Naive B cell (primary cell): ENCODE measurements at regions not wholly inside any gene's neighbourhood (a gene's known extent, or its start where the extent isn't known, plus 50 kb on each side); places are given as distances from the start of the nearest gene placed in this dataset.
A peak's percentile ranks its signal among the peaks of the same experiment; 100 is the strongest.
"Not testable (repeated sequence)": the region's sequence is repeated elsewhere in the genome, so short reads cannot be mapped to it uniquely, and the experiment has no call there.

Experiments used
- ATAC-seq, 2 donors: fragments of 150-1000 bp; cut with Tn5 transposase; 2 replicates each; pipeline ENCODE4 v1.10.0; 2021; ENCODE audit warnings: low read depth in 2 of 2, mild to moderate bottlenecking in 2 of 2, moderate library complexity in 2 of 2
- DNase-seq: peaks from one replicate; pipeline ENCODE4 v3.0.0; 2022
- H3K27ac Mint-ChIP-seq, 6 donors: one replicate each; pipeline ENCODE4 v1.8.0; 2020 to 2022; ENCODE audit warnings: mild to moderate bottlenecking in 6 of 6, mixed read lengths in 6 of 6, moderate library complexity in 5 of 6, inconsistent platforms in 2 of 6
- H3K27me3 Mint-ChIP-seq, 3 donors: one replicate each; pipeline ENCODE4 v1.8.0; 2021 to 2022; ENCODE audit warnings: mixed read lengths in 3 of 3, mild to moderate bottlenecking in 1 of 3
- H3K36me3 Mint-ChIP-seq, 2 donors: one replicate each; pipeline ENCODE4 v1.8.0; 2020 to 2022; ENCODE audit warnings: mixed read lengths in 2 of 2, inconsistent platforms in 1 of 2, mild to moderate bottlenecking in 1 of 2
- H3K4me1 Mint-ChIP-seq, 3 donors: one replicate each; pipeline ENCODE4 v1.8.0; 2020 to 2022; ENCODE audit warnings: mixed read lengths in 3 of 3, inconsistent platforms in 1 of 3, mild to moderate bottlenecking in 1 of 3, moderate library complexity in 1 of 3
- H3K4me3 Mint-ChIP-seq, 8 donors: one replicate each; pipeline ENCODE4 v1.8.0; 2020 to 2022; ENCODE audit warnings: mild to moderate bottlenecking in 8 of 8, mixed read lengths in 8 of 8, moderate library complexity in 8 of 8, inconsistent platforms in 2 of 8
- H3K9me3 Mint-ChIP-seq, 7 donors: one replicate each; pipeline ENCODE4 v1.8.0; 2020 to 2022; ENCODE audit warnings: mixed read lengths in 7 of 7, mild to moderate bottlenecking in 5 of 7, inconsistent platforms in 2 of 7, moderate library complexity in 1 of 7

- DNase-seq (no peak), ATAC-seq (no peak)
- Mint-ChIP-seq H3K36me3 (no peaks in the 10 kb centered on the region), H3K4me3 (no peak overlapping the region), H3K27ac (no peak overlapping the region), H3K4me1 (no peaks in the 10 kb centered on the region), H3K27me3 (peaks cover 9 to 17% (median 13%) of the 10 kb centered on the region in 3 donors), H3K9me3 (peaks cover 0 to 24% (median 13%) of the 10 kb centered on the region in 7 donors)
These were observed 50.5 kb upstream of the OTOS start for GRCh38 chr2:240191001-240191400.

DNA sequence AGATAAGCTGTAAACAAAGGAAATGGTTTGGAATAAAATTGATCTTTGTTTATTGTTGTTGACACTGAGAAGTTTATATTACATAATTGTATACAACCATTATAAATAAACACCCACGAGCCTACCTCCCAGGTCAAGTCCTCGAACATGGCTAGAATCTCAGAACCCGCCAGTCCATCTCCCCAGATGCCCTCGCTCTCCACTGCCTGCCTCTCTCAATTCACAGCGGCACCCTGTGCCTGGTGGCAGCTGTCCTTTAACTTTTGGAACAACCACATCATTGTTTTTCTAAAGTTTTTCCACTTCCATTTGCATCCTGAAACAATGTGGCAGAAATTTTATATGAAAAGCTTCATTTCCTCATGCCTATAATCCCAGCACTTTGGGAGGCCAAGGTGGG is 52.2 kb upstream of the OTOS start:
- Mint-ChIP-seq H3K4me1 (no peaks in the 10 kb centered on the region), H3K27ac (no peak overlapping the region), H3K36me3 (no peaks in the 10 kb centered on the region), H3K4me3 (no peak overlapping the region), H3K9me3 (peaks cover 0 to 14% (median 10%) of the 10 kb centered on the region in 7 donors), H3K27me3 (peaks cover 5 to 11% (median 9%) of the 10 kb centered on the region in 3 donors)
- DNase-seq (no peak), ATAC-seq (no peak)

DNA sequence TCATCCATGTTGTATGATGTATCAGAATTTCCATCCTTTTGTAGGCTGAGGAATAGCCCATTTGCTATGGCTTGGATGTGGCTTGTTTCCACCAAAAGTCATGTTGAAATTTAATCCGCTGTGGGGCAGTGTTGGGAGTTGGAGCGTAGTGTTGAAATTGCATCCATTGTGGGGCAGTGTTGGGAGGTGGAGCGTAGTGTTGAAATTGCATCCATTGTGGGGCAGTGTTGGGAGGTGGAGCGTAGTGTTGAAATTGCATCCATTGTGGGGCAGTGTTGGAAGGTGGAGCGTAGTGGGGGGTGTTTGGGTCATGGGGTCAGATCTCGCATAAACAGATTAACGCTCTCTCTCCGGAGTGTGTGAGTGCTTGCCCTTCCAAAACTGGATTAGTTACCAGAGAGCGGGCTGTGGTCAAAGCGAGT is 53.9 kb upstream of the OTOS start:
- DNase-seq, H3K9me3 Mint-ChIP-seq, H3K27ac Mint-ChIP-seq, ATAC-seq, H3K4me1 Mint-ChIP-seq, H3K4me3 Mint-ChIP-seq, H3K36me3 Mint-ChIP-seq: not testable (repeated sequence)
- peaks cover 5 to 11% (median 9%) of the 10 kb centered on the region in 3 donors for H3K27me3 Mint-ChIP-seq

- Mint-ChIP-seq H3K27me3 (peaks cover 5 to 11% (median 9%) of the 10 kb centered on the region in 3 donors), H3K4me3 (no peak overlapping the region), H3K27ac (no peak overlapping the region), H3K36me3 (no peaks in the 10 kb centered on the region), H3K4me1 (no peaks in the 10 kb centered on the region), H3K9me3 (no peaks in the 10 kb centered on the region)
- DNase-seq (no peak), ATAC-seq (no peak)
These were observed 54.9 kb upstream of the OTOS start for GRCh38 chr2:240195316-240195861.

DNA sequence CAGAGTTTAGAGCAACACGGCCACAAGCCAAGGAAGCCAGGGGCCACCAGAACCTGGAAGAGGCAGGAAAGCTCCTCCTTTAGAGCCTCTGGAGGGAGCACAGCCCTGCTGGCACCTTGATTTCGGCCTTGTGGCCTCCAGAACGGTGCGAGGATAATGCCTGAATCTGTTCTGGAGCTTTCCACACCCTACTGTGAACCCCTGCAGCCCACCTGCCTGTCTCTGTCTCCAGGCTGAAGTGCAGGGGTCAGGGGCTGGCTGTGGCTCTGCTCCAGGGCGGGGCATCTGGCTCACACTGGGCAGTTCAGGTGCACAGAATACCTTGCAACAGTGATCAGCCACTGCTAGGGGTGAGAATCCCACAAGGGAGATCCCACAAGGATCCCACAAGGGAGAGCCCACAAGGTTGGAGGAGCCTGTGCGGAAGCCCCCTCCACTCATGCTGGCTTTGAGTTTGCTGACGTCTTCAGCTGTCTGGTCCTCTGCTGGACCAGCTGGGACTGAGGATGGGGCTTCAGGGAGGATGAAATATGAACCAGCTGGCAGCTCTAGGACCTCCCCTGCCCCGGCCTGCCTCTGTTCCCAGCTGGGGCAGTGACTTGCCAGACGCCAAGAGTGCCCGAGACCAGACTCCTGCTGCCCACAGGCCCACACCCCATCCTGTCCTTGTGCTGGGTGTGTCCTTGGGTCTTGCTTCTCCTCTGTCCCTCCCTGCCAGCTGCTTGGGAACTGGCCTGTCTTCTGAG is 56.4 kb upstream of the OTOS start:
- no peak for DNase-seq
- H3K36me3 Mint-ChIP-seq = no peaks in the 10 kb centered on the region

GRCh38 chr2:240197462-240198139 is 57.1 kb upstream of the OTOS start:
- Mint-ChIP-seq H3K4me3 (no peak overlapping the region), H3K4me1 (no peaks in the 10 kb centered on the region), H3K27me3 (peaks cover 8 to 20% (median 12%) of the 10 kb centered on the region in 3 donors), H3K9me3 (no peaks in the 10 kb centered on the region), H3K36me3 (no peaks in the 10 kb centered on the region), H3K27ac (no peak overlapping the region)
- no peak for DNase-seq
- ATAC-seq = no peak

More for the DNA sequence above, 56.4 kb upstream of the OTOS start:
- no peak overlapping the region for H3K27ac Mint-ChIP-seq
- no peak for ATAC-seq
- H3K4me3 Mint-ChIP-seq = no peak overlapping the region
- peaks cover 5 to 20% (median 12%) of the 10 kb centered on the region in 3 donors for H3K27me3 Mint-ChIP-seq
- no peaks in the 10 kb centered on the region for H3K9me3 Mint-ChIP-seq
- no peaks in the 10 kb centered on the region for H3K4me1 Mint-ChIP-seq

GRCh38 chr2:240198226-240198625 is 57.8 kb upstream of the OTOS start:
- no peak for DNase-seq
- H3K27me3 Mint-ChIP-seq = peaks cover 8 to 19% (median 18%) of the 10 kb centered on the region in 3 donors
- no peak overlapping the region for H3K4me3 Mint-ChIP-seq
- ATAC-seq = no peak
- H3K36me3 Mint-ChIP-seq = no peaks in the 10 kb centered on the region
- H3K9me3 Mint-ChIP-seq = no peaks in the 10 kb centered on the region
- H3K27ac Mint-ChIP-seq = no peak overlapping the region
- H3K4me1 Mint-ChIP-seq = no peaks in the 10 kb centered on the region

- ATAC-seq = no peak
- no peak for DNase-seq
- H3K9me3 Mint-ChIP-seq = no peaks in the 10 kb centered on the region
- H3K4me1 Mint-ChIP-seq = no peaks in the 10 kb centered on the region
- H3K4me3 Mint-ChIP-seq = no peak overlapping the region
- peaks cover 3 to 26% (median 22%) of the 10 kb centered on the region in 3 donors for H3K27me3 Mint-ChIP-seq
- no peaks in the 10 kb centered on the region for H3K36me3 Mint-ChIP-seq
- H3K27ac Mint-ChIP-seq = no peak overlapping the region
These were observed 58.8 kb upstream of the OTOS start for GRCh38 chr2:240199133-240199870.

DNA sequence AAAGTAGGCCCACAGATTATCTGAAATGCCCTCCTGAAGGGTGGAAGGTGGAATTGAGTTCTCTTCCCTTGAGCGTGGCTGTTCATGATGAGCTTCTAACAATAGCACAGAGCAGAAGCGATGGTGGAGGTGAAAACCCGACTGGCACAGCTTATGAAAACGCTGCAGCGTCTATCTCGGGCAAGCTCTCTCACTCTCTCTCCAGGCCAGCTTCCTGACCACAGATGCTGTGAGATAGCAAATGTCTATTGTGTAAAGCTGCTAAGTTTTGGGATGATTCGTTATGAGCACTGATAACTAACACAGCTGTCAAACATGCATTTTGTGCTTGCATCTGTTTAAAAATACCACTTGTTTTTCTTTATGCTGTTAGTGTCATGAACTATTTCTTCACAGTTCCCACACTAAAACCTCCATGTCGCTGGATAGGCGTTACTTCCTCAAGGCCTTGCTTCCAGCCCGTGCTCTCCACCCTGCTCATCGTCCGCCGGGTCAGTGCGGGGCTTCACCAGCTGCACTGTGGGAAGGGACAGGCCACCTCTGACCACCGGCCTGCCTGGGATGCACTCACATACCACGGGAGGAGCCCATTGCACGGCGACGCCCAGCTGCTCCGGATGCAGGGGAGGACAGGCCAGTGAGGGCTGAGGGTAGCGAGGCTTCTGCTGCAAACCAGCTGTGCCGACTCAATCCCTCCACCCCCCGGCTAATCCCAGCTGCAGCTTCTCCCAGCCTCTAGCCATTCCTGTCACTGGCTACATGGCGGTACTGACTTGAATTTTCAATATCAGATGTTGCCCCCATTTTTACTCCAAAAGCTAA is 60.0 kb upstream of the OTOS start:
- no peak for ATAC-seq
- Mint-ChIP-seq H3K36me3 (peaks cover 0 to 6% of the 10 kb centered on the region in 2 donors), H3K27me3 (peaks cover 3 to 37% (median 28%) of the 10 kb centered on the region in 3 donors), H3K9me3 (peaks cover 0 to 3% (median 0%) of the 10 kb centered on the region in 7 donors), H3K27ac (no peak overlapping the region), H3K4me1 (peaks cover 0 to 4% (median 0%) of the 10 kb centered on the region in 3 donors), H3K4me3 (no peak overlapping the region)
- no peak for DNase-seq

DNA sequence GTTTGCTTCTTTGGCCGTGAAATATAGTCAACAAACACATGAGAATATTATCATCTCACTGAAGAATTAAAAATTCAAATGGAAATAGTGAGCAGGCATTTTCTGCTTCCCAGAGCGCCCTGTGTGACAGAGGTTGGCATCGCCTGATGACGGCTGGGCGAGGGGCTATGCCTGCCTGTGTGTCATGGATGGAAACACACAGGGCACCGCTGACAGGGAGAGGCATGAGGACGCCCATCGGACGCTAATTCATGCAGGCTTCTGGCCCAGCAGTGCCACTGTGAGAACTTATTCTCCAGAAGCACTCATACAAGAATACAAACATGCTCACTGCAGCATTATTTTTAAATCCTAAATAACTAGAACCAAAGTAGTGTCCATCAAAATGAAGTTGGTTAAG is 61.4 kb upstream of the OTOS start:
- Mint-ChIP-seq H3K27me3 (peaks cover 3 to 37% (median 22%) of the 10 kb centered on the region in 3 donors), H3K4me1 (peaks cover 0 to 4% (median 0%) of the 10 kb centered on the region in 3 donors), H3K4me3 (no peak overlapping the region), H3K27ac (no peak overlapping the region), H3K36me3 (peaks cover 0 to 6% of the 10 kb centered on the region in 2 donors), H3K9me3 (peaks cover 0 to 11% (median 0%) of the 10 kb centered on the region in 7 donors)
- ATAC-seq (no peak), DNase-seq (no peak)

DNA sequence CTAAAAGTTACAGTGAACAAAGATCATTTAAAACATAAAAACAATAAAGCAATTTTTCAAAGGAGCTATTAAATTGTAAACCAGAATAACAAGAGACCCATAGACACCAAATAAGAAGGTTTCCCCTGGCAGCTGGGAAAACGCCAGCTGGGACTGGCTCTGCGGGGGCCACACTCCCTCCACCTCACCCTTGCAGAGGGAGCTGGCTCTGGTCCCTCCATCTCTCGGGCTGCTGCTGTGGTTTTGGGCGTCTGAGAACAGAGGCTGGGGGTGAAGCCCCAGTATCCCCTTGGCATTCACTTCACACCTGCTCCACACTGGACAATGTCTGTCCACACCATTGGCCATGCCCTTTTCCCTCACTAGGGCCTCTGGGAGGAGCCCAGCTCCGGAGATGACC is 62.1 kb upstream of the OTOS start:
- H3K9me3 Mint-ChIP-seq = peaks cover 0 to 11% (median 0%) of the 10 kb centered on the region in 7 donors
- DNase-seq = no peak
- H3K4me1 Mint-ChIP-seq = peaks cover 0 to 4% (median 0%) of the 10 kb centered on the region in 3 donors
- ATAC-seq = no peak
- H3K36me3 Mint-ChIP-seq = peaks cover 0 to 6% of the 10 kb centered on the region in 2 donors
- H3K27ac Mint-ChIP-seq = no peak overlapping the region
- peak overlapping the region in 1 of 8 donors; percentile 10 for H3K4me3 Mint-ChIP-seq
- peaks cover 3 to 37% (median 22%) of the 10 kb centered on the region in 3 donors for H3K27me3 Mint-ChIP-seq

DNA sequence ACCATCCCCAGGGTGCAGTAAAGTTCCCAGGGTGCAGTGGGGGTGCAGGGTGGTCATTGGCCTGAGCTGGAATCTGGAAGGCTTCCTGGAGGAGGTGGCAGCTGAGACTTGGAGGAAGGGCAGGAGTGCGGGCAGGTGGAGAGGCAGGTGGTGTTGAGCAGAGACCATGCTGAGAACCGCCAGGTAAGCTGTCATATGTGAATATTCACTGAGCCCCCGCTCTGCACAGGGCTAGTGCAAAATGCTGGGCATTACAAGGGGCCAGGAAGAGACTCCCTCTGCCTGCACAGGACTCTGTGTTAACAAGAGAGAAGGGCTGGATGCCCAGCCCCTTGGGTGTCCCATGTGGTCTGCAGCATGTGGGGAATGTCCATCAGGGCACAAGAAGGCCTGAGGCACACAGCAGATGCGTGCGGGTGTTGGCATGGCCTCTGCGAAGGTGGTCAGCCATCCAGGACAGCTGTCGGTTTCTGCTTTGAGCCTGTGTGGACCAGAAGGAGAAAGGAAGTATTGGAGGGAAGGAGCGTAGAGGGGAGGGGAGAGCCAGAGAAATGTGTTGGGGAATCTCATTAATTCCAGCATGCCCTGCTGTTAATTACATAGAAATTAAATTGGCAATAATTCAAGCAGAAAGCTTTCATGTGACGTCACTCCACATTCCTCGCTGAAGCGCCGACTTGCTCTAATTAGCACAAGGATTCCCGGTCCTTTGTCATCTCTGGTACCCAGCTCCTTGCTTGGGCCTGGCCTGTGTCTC is 62.8 kb upstream of the OTOS start:
- ATAC-seq (no peak), DNase-seq (no peak)
- Mint-ChIP-seq H3K4me3 (no peak overlapping the region), H3K27me3 (peaks cover 3 to 37% (median 22%) of the 10 kb centered on the region in 3 donors), H3K36me3 (peaks cover 0 to 6% of the 10 kb centered on the region in 2 donors), H3K4me1 (peaks cover 0 to 4% (median 0%) of the 10 kb centered on the region in 3 donors), H3K9me3 (peaks cover 0 to 11% (median 0%) of the 10 kb centered on the region in 7 donors), H3K27ac (no peak overlapping the region)
